Stomach (tissue), 8 donors: ENCODE measurements at regions not wholly inside any gene's neighbourhood (a gene's known extent, or its start where the extent isn't known, plus 50 kb on each side); places are given as distances from the start of the nearest gene placed in this dataset.
"Not testable (repeated sequence)": the region's sequence is repeated elsewhere in the genome, so short reads cannot be mapped to it uniquely, and the experiment has no call there.

Experiments
- DNase-seq, 2 donors: peaks; one replicate each; pipeline versions ENCODE4 v3.0.0 to v3.0.0-alpha.2; 2013 to 2019
- H3K27ac ChIP-seq, 5 donors: fragments of 200-600 bp in 4 of 5; sonication (generic) in 4 of 5; one replicate each; pipeline ENCODE4 v1.5.1; 2013 to 2019; ENCODE audit warnings: mild to moderate bottlenecking in 1 of 5, moderate library complexity in 1 of 5
- H3K27me3 ChIP-seq, 3 donors: fragments of 200-600 bp; sonication (generic); one replicate each; pipeline ENCODE4 v1.5.1; 2017 to 2019; ENCODE audit warnings: mixed run types in 1 of 3
- H3K36me3 ChIP-seq, 4 donors: fragments of 200-600 bp; sonication (generic); 1 replicate in 3 of 4; 2 replicates in 1 of 4; pipeline ENCODE4 v1.5.1; 2016 to 2019
- H3K4me1 ChIP-seq, 4 donors: fragments of 200-600 bp; sonication (generic); one replicate each; pipeline ENCODE4 v1.5.1; 2016 to 2019
- H3K4me3 ChIP-seq, 4 donors: fragments of 200-600 bp; sonication (generic) in 3 of 4; one replicate each; pipeline ENCODE4 v1.5.1; 2016 to 2019; ENCODE audit warnings: mild to moderate bottlenecking in 1 of 4
- H3K9me3 ChIP-seq, 4 donors: fragments of 200-600 bp; sonication (generic); one replicate each; pipeline ENCODE4 v1.5.1; 2016 to 2019
- WGBS, 5 donors: extraction: QIAGEN DNeasy Blood & Tissue Kit in 3 of 5; methylation state at CpG; one replicate each; pipeline versions ENCODE4 v1.1.5 to v1.1.7; 2013 to 2018; 5-methylcytosine and 5-hydroxymethylcytosine counted together
- intact Hi-C: fragments of 100-400 bp; cut with DNase I; formaldehyde crosslinking; loops from one replicate; pipeline ENCODE4 v1.15.1; 2023; ENCODE audit warnings: low total_unique reads
- small RNA-seq, 4 donors: library from RNA; depleted of rRNA; stranded (forward); fragments of <200 nt; gene quantifications; one replicate each; pipeline ENCODE3, GENCODE V24; 2016
- donor health status: healthy with polysubstance abuse.
- donor health status: Bipolar disorder and iron deficiency.
- donor health status: healthy.

- H3K4me3 ChIP-seq, intact Hi-C loops, H3K9me3 ChIP-seq, DNase-seq, H3K27ac ChIP-seq, H3K36me3 ChIP-seq, H3K27me3 ChIP-seq, H3K4me1 ChIP-seq: not testable (repeated sequence)
- 26 to 56% (median 49%) methylated on average over 10 to 13 of the region's 21 CpGs; no CpG with 5 or more reads in 1 of the 5 donors for WGBS, 5 donors
These were observed 1725.3 kb downstream of the SPATA31A7 start for GRCh38 chr9:62915168-62915567.

- DNase-seq, H3K36me3 ChIP-seq, H3K9me3 ChIP-seq, intact Hi-C loops, H3K4me3 ChIP-seq, H3K27me3 ChIP-seq, H3K27ac ChIP-seq, H3K4me1 ChIP-seq: not testable (repeated sequence)
- WGBS, 5 donors = 0 to 1% methylated on average over 5 to 11 of the region's 32 CpGs; no CpG with 5 or more reads in 3 of the 5 donors
These were observed 1725.8 kb downstream of the SPATA31A7 start for GRCh38 chr9:62915661-62916060.

DNA sequence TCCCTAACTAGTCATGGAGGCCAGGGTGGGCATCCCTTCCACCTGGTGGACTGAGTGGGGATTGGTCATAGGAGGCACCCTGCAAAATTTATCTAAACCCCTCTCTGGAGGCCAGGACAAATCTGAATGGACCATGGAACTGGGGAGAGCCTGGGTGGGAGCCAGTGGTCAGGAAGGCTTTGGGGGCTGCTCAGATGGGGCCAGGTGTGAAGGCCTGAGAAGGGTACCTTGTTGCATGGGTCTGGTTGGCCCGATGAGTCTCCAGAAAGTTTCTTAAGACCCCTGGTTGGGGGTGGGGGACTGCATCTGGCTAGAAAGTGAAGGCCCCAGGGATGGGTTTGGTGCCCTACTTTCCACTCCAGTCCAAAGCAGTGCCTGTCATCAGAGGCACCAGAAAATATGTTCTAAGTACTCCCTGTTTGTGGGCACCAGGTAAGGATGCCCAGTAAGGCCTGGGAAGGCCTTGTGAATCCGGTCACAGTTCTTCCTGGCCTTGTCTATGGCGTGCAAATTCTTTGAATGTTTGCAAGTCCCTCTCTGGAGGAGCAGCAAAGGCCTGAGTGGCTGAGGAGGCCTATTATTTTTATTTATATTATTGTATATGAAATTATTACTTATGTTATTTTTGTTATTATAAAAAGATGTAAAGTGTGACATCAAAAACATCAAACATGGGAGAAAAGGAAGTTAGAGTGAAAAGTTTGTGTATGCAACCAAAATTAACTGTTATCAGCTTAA lies 1729.0 kb downstream of the SPATA31A7 start:
- H3K4me3 ChIP-seq, H3K36me3 ChIP-seq, H3K27ac ChIP-seq, DNase-seq, intact Hi-C loops, H3K4me1 ChIP-seq, H3K9me3 ChIP-seq, H3K27me3 ChIP-seq: not testable (repeated sequence)
- 68 to 96% (median 88%) methylated on average over 2 to 3 of the region's 3 CpGs for WGBS, 5 donors

GRCh38 chr9:62931484-62931883 lies 1741.6 kb downstream of the SPATA31A7 start:
- intact Hi-C loops, H3K27ac ChIP-seq: not testable (repeated sequence)

DNA sequence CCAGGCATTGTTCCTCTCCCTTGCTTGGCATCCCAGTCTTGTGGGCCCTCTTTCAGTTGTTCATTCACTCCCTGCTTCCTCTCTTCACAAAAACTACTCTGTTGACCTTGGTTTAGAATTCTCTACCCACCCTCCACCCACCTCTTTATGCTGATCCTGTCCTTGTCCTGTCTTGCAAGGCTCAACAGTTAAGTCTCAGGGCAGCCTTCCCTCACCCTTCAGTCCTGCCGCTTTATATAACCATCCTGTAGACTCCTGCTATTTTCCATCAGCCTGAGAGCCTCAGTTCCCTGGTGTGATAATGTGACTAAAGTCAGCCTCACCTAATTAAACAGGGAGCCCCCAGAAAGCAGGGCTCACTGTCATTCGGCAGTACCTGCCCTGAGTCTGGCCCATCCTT lies 1763.0 kb downstream of the SPATA31A7 start:
- H3K4me1 ChIP-seq, H3K9me3 ChIP-seq, H3K27me3 ChIP-seq, DNase-seq, H3K4me3 ChIP-seq, intact Hi-C loops, H3K36me3 ChIP-seq, H3K27ac ChIP-seq: not testable (repeated sequence)
- WGBS, 5 donors = no CpG with 5 or more reads among the region's 2 CpGs

More at GRCh38 chr9:62931484-62931883, 1741.6 kb downstream of the SPATA31A7 start:
- no CpG with 5 or more reads among the region's 4 CpGs for WGBS, 5 donors
- not testable (repeated sequence) for H3K36me3 ChIP-seq, H3K9me3 ChIP-seq, H3K4me1 ChIP-seq, DNase-seq, H3K4me3 ChIP-seq, H3K27me3 ChIP-seq

Small RNA genes in the stretch of these regions (small RNA-seq; reads per million reads assigned to genes)
- gene RNA5SP283 = 0.07 to 0.60 (median 0.13) reads per million in 4 donors
